Erythroblast (primary cell): ENCODE measurements at regions not wholly inside any gene's neighbourhood (a gene's known extent, or its start where the extent isn't known, plus 50 kb on each side); places are given as distances from the start of the nearest gene placed in this dataset.

Source experiments
- GATA1 ChIP-seq: IDR thresholded peaks from 2 replicates; pipeline ENCODE4 v1.6.1; 2011; ENCODE audit warnings: low read depth, mild to moderate bottlenecking, control low read depth, low read length, moderate library complexity
- POLR2A ChIP-seq: IDR thresholded peaks from 2 replicates; pipeline ENCODE4 v1.6.1; 2011; ENCODE audit warnings: mild to moderate bottlenecking, low read length

DNA sequence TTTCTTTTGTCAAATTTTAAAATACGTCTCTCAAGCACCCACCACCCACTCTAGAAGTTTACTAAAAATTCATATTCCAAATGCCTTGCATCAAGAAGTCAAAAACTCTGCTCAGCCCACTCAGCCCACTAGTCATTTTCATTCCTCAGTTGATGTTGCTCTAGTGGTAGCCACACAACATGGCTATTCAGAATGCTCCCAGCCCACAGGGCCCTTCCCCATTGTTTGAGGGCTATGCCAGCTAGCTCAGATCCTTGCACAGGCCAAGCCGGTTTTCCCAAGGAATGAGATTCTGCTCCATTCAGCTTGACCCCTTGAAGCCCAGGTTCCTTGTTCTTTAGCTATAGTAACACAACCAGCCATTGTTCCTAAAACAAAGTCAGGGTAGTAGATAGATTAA, 297.5 kb upstream of the RASGEF1B start:
- TF ChIP-seq POLR2A (no peak), GATA1 (no peak)
